KMS-11 (cell line): ENCODE measurements at regions not wholly inside any gene's neighbourhood (a gene's known extent, or its start where the extent isn't known, plus 50 kb on each side); places are given as distances from the start of the nearest gene placed in this dataset.

Source experiments
- H2AFZ ChIP-seq: fragments of 200-600 bp; sonication (generic); 2 replicates; pipeline ENCODE4 v1.6.1; 2016; ENCODE audit warnings: antibody characterized with exemption, mixed run types, low read depth
- H3K27ac ChIP-seq: fragments of 200-600 bp; sonication (generic); 2 replicates; pipeline ENCODE4 v1.6.1; 2016; ENCODE audit warnings: mild to moderate bottlenecking, mixed run types
- H3K27me3 ChIP-seq: fragments of 200-600 bp; sonication (generic); 2 replicates; pipeline ENCODE4 v1.6.1; 2017; ENCODE audit warnings: mild to moderate bottlenecking, low read depth, mixed run types, moderate library complexity; ENCODE audit not compliant: insufficient read depth
- H3K36me3 ChIP-seq: fragments of 200-600 bp; sonication (generic); 2 replicates; pipeline ENCODE4 v1.6.1; 2017; ENCODE audit warnings: mild to moderate bottlenecking, mixed run types; ENCODE audit not compliant: insufficient read depth
- H3K4me1 ChIP-seq: fragments of 200-600 bp; sonication (generic); 2 replicates; pipeline ENCODE4 v1.6.1; 2016; ENCODE audit warnings: mild to moderate bottlenecking, low read depth, mixed run types; ENCODE audit not compliant: poor library complexity, severe bottlenecking
- H3K4me2 ChIP-seq: fragments of 200-600 bp; sonication (generic); 2 replicates; pipeline ENCODE4 v1.7.0; 2016; ENCODE audit warnings: mild to moderate bottlenecking, mixed run types
- H3K4me3 ChIP-seq: fragments of 200-600 bp; sonication (generic); IDR thresholded peaks from 2 replicates; pipeline ENCODE4 v1.6.1; 2017; ENCODE audit warnings: low read depth, low read length, mixed read lengths; ENCODE audit not compliant: insufficient read depth
- H3K79me2 ChIP-seq: fragments of 200-600 bp; sonication (generic); 2 replicates; pipeline ENCODE4 v1.6.1; 2016; ENCODE audit warnings: low read depth, mixed run types; ENCODE audit not compliant: insufficient read depth
- H3K9ac ChIP-seq: fragments of 200-600 bp; sonication (generic); 2 replicates; pipeline ENCODE4 v1.6.1; 2016; ENCODE audit warnings: mild to moderate bottlenecking, mixed run types
- H4K20me1 ChIP-seq: fragments of 200-600 bp; sonication (generic); 2 replicates; pipeline ENCODE4 v1.6.1; 2016; ENCODE audit warnings: mild to moderate bottlenecking, mixed run types; ENCODE audit not compliant: insufficient read depth
- TF ChIP-seq, protein P1 (sequence below): fragments of 200-600 bp; sonication (generic); conservative IDR thresholded peaks from 2 replicates; pipeline ENCODE4 v1.6.1; 2017; ENCODE audit warnings: low read depth, mild to moderate bottlenecking, antibody characterized with exemption, low read length, moderate library complexity, mixed read lengths

DNA sequence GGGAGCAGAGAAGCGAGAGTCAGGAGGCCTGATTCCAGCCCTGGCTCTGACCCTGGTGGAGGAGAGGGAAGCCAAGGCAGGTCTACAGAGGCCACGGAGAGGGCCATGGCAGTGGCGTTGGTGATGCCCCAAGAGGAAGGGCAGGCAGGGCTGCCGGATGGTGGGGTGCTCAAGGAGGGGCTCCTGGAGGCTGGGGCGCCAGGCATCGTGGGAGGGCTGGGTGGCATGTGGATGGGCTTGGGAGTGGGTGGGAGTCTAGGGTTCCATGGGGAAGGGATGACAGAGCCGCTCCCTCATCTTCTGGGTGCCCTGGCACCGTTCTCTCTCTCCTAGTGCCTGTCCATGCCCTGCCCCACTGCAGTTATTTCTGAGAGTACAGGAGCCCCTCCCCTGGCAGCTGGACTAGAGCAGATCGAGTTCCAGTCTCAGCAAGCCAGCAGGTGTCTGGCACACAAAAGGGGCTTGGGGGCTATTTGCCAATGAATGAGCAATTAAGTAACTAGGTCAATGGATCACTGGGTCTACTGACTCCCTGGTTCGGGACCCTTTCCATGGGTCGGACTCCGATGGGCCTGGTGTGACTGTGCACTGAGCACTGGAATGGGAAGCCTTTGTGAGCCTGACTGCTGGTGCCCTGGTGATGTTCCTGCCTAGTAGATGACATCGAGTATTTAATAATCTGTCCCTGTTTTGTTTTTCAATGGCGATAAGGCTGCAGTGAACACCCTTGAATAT lies 570.0 kb downstream of the TBC1D22A start:
- H4K20me1 ChIP-seq = no peaks in the 10 kb centered on the region
- no peak overlapping the region for H3K9ac ChIP-seq
- H3K4me3 ChIP-seq = no peak overlapping the region
- H3K4me2 ChIP-seq = no peak overlapping the region
- no peak overlapping the region for H2AFZ ChIP-seq
- no peaks in the 10 kb centered on the region; the same call in 1 of the 2 replicates for H3K27me3 ChIP-seq
- H3K36me3 ChIP-seq = no peaks in the 10 kb centered on the region
- no peaks in the 10 kb centered on the region for H3K79me2 ChIP-seq
- H3K4me1 ChIP-seq = no peaks in the 10 kb centered on the region
- TF ChIP-seq, protein P1, sequence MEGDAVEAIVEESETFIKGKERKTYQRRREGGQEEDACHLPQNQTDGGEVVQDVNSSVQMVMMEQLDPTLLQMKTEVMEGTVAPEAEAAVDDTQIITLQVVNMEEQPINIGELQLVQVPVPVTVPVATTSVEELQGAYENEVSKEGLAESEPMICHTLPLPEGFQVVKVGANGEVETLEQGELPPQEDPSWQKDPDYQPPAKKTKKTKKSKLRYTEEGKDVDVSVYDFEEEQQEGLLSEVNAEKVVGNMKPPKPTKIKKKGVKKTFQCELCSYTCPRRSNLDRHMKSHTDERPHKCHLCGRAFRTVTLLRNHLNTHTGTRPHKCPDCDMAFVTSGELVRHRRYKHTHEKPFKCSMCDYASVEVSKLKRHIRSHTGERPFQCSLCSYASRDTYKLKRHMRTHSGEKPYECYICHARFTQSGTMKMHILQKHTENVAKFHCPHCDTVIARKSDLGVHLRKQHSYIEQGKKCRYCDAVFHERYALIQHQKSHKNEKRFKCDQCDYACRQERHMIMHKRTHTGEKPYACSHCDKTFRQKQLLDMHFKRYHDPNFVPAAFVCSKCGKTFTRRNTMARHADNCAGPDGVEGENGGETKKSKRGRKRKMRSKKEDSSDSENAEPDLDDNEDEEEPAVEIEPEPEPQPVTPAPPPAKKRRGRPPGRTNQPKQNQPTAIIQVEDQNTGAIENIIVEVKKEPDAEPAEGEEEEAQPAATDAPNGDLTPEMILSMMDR = no peak
- no peak overlapping the region for H3K27ac ChIP-seq

- H3K9ac ChIP-seq = no peak overlapping the region
- no peak overlapping the region for H2AFZ ChIP-seq
- H3K4me2 ChIP-seq = no peak overlapping the region
- H3K27ac ChIP-seq = no peak overlapping the region
- no peaks in the 10 kb centered on the region for H3K4me1 ChIP-seq
- H3K36me3 ChIP-seq = no peaks in the 10 kb centered on the region
- H4K20me1 ChIP-seq = no peaks in the 10 kb centered on the region
- no peaks in the 10 kb centered on the region for H3K79me2 ChIP-seq
- TF ChIP-seq, protein P1 = no peak
- no peak overlapping the region for H3K4me3 ChIP-seq
- H3K27me3 ChIP-seq = no peaks in the 10 kb centered on the region; the same call in 1 of the 2 replicates
Observed at GRCh38 chr22:47331750-47332149, 569.3 kb downstream of the TBC1D22A start.

GRCh38 chr22:47329727-47330650 lies 567.5 kb downstream of the TBC1D22A start:
- H4K20me1 ChIP-seq = no peaks in the 10 kb centered on the region
- H3K4me1 ChIP-seq = no peaks in the 10 kb centered on the region
- no peaks in the 10 kb centered on the region for H3K36me3 ChIP-seq
- no peak overlapping the region for H3K4me2 ChIP-seq
- TF ChIP-seq, protein P1 = no peak
- no peak overlapping the region for H2AFZ ChIP-seq
- H3K27ac ChIP-seq = no peak overlapping the region
- H3K4me3 ChIP-seq = no peak overlapping the region
- no peaks in the 10 kb centered on the region; the same call in 1 of the 2 replicates for H3K27me3 ChIP-seq
- H3K79me2 ChIP-seq = no peaks in the 10 kb centered on the region
- H3K9ac ChIP-seq = no peak overlapping the region

DNA sequence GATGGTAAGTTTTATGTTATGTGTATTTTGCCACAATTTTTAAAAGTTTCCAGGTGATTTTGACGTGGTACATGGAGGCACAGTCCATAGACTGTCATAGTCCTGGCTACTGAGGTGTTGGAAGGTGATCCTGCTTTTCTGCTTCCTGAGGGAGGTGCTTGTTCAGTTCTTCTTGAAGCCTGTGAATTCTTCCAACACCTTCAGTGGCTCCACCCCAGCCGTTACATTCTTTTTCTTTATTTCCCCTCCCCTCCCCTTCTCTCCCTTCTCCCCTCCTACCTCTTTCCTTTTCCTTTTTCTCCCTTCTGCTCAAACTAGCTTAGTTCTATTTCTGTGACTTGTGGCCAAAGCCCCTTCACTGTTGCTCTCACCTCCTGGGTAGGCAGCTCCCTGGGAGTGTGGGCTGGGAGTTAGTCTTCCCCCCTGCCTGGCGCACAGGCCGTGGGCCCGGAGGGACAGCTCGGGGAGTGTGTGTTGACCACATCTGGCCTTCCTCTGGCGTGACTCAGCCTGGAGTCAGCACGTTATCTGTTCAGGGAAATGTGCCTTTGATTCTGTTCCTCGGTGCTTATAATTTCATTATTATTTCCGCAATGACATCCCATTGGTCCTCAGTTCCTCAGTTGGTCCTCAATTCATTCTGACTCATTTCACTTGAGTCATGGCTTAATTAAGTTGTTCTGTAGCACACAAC lies 566.2 kb downstream of the TBC1D22A start:
- Histone ChIP-seq H3K27me3 (no peaks in the 10 kb centered on the region; the same call in 1 of the 2 replicates), H3K4me2 (no peak overlapping the region), H4K20me1 (no peaks in the 10 kb centered on the region), H3K79me2 (no peaks in the 10 kb centered on the region), H2AFZ (no peak overlapping the region), H3K4me1 (no peaks in the 10 kb centered on the region), H3K27ac (no peak overlapping the region), H3K4me3 (no peak overlapping the region), H3K9ac (no peak overlapping the region), H3K36me3 (no peaks in the 10 kb centered on the region)
- TF ChIP-seq, protein P1 = no peak
